Fibroblast of the aortic adventitia (primary cell): ENCODE measurements at regions not wholly inside any gene's neighbourhood (a gene's known extent, or its start where the extent isn't known, plus 50 kb on each side); places are given as distances from the start of the nearest gene placed in this dataset.

Source experiments
- DNase-seq: peaks from one replicate; pipeline ENCODE4 v3.0.0-alpha.2; 2010; ENCODE audit warnings: low read depth
- H3K4me3 ChIP-seq: 2 replicates; pipeline ENCODE4 v1.5.1; 2011; ENCODE audit warnings: low read depth, mild to moderate bottlenecking, control low read depth, low read length, moderate library complexity
- TF ChIP-seq, protein P1 (sequence below): IDR thresholded peaks from 2 replicates; pipeline ENCODE4 v1.5.1; 2011; ENCODE audit warnings: mild to moderate bottlenecking, low read length, control low read depth, inconsistent platforms; ENCODE audit not compliant: insufficient read depth

DNA sequence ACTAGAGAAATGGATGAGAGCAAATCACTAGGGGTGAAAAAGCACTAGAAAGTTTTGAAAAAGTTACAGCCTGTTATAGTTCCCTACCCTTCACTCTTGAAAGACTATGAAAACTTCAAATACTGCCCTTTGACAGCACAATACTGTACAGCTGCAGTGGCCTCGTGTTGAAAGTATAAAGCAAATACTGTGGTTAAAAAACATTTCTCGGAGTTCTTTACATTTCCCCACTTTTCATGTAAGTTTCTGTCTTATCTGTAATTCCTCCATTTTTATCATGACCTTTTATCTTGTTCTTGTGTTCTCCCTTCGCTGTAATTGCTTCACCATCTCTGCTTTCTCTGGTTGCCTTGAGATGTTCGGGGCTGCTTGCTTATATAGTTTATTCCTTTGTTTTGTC, 423.8 kb upstream of the CFAP20DC start:
- TF ChIP-seq, protein P1, sequence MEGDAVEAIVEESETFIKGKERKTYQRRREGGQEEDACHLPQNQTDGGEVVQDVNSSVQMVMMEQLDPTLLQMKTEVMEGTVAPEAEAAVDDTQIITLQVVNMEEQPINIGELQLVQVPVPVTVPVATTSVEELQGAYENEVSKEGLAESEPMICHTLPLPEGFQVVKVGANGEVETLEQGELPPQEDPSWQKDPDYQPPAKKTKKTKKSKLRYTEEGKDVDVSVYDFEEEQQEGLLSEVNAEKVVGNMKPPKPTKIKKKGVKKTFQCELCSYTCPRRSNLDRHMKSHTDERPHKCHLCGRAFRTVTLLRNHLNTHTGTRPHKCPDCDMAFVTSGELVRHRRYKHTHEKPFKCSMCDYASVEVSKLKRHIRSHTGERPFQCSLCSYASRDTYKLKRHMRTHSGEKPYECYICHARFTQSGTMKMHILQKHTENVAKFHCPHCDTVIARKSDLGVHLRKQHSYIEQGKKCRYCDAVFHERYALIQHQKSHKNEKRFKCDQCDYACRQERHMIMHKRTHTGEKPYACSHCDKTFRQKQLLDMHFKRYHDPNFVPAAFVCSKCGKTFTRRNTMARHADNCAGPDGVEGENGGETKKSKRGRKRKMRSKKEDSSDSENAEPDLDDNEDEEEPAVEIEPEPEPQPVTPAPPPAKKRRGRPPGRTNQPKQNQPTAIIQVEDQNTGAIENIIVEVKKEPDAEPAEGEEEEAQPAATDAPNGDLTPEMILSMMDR, result no peak
- no peak for DNase-seq
- no peak overlapping the region for H3K4me3 ChIP-seq

DNA sequence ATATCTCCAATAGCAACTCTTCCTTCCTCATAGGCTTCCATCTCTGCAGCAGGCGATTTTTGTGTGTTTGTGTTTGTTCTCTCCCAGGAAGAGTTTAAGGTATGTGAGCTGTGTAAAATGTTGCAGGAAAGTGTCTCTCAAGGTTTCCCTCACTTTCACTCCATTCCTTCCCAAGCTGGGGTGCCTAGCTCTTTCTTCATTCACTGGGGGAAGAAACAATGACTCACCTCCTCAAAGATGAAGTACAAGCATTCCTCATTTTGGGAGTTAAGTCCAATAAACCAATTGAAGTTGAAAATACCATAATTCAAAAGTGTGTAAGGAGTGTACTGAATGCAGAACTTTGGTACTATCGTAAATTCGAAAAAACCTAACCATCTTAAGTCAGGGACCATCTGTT, 422.7 kb upstream of the CFAP20DC start:
- TF ChIP-seq, protein P1, result no peak
- DNase-seq, result peak; percentile 14
- H3K4me3 ChIP-seq, result no peak overlapping the region

DNA sequence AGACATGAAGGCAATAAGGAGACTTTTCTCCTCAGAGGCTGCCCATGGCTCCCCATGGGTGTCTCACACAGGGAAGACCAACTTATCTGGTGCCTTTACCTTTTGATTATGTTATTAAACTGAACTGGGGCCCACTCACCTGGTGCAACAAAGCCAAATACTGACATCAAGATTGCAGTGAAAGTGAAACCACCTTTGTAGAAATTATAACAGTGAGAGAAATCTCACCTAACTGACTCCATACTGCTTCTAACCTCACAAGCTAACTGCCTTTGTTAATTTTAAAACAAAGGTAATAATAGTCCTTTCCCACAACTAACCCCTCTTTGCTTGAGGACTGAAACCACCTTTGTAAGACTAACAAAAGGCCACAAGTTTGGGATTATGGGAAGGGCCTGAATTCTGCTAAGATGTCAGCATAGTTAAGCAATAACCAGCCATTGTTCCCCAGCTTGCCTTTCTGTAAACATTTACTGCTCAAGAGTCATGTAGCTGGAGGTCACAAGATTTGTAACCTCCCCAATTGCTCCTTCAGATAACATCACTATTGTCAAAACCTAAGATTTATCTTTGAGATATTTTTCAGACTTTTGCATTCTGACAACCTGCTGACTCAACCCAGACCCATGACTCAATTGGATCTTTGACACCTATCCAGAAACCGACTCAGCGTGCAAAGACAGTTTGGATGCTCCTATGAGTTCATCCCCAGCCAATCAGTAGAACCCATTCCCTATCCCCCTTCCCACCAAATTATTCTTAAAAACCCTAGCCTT, 420.3 kb upstream of the CFAP20DC start:
- no peak overlapping the region for H3K4me3 ChIP-seq
- DNase-seq, result peak; percentile 65
- TF ChIP-seq, protein P1, result no peak

DNA sequence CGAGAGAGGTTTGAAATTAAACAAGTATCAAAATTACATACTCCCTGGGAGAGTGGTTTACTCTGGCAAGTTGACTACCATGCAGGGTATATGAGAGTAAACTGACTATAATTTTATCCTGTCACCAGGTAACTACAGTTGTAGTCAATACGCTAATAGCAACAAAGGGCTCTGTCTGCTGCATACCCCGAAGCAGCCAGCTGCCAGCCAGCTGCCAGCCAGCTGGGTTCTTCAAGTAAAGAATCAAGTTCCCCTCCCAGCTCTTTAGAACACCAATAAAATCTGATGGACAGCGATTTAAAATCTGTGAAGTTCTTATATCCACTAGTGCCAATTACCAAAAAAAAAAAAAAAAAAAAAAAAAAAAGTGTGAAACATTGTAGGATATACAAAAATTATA, 417.7 kb upstream of the CFAP20DC start:
- no peak for DNase-seq
- TF ChIP-seq, protein P1, result no peak
- H3K4me3 ChIP-seq, result no peak overlapping the region

DNA sequence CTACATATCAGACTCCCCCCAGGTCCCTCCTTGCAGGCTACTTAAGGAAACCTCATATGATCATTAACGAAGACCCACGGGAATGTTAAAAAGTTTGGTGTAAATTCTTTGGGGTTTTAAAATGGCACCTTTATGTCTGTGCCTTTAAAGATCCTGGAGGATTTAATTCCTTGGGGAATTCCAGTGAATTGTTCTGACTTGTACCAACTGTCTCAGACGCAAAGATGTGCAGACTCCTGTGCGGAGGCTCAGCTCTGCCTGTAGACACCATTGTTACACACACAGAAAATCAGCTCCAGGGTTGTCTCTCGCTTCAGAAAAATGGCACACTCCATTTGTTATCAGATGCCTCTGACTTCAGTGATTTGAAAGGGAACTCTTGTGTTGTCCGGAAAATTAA, 414.4 kb upstream of the CFAP20DC start:
- no peak for DNase-seq
- TF ChIP-seq, protein P1, result no peak
- no peak overlapping the region for H3K4me3 ChIP-seq

DNA sequence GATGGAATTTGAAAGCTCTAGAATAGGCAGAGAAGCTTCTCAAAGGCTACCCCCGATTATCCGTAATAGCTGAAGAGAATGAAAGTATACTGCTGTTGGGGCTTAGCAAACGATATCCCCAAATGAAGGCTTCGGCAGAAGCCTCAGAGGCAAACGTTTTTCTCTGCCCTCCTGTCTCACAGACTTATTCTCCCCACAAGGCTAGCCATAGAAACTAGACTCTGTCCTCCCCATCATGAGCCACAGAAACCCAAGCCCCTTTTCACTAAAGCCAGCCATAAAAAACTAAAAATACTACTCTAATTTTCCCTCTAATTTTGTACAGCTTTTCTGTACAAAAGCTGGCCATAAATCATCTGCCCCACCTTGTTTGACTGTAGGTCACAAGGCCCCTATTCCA, 413.4 kb upstream of the CFAP20DC start:
- no peak overlapping the region for H3K4me3 ChIP-seq
- DNase-seq, result no peak
- TF ChIP-seq, protein P1, result no peak

DNA sequence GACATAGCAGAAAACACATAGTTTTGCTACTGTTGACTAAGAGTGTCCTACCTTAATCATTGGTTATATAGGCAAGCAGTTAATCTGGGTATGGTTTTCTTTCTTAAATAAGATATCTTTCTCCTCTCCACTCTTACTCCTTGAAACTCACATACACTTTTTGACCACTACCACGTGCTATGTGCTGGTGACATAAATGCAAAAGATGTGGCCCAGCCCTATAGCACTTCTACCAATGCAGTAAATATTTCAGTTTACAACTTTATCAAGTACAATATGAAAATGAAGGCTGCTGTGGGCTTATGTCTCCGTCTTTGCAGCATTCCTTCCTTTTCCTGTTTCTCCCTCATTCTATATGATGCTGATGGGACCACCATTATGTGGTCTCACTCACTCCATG, 410.2 kb upstream of the CFAP20DC start:
- TF ChIP-seq, protein P1, result no peak
- no peak overlapping the region for H3K4me3 ChIP-seq
- DNase-seq, result no peak
